ENCODE measurements at regions not wholly inside any gene's neighbourhood (a gene's known extent, or its start where the extent isn't known, plus 50 kb on each side); places are given as distances from the start of the nearest gene placed in this dataset.

DNA sequence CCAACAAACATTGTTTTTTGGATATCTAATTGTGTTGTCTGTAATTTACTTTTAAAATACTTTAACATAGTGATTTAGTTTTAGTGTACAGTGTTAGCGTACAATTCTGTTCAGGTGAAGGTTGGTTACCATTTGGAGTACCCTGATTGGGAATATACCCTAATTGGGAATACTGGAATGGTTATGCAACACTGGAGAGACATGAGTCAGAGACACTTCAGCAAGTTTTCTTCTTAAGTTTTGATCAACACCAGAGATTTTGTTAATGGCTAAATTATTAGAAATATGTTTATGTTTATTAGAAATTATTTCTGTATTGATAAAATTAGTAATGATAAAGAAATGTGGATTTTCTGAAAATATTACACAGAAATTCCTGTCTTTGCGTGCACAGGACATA lies 100.3 kb upstream of the NABP1 start:
- TF ChIP-seq, protein P1, sequence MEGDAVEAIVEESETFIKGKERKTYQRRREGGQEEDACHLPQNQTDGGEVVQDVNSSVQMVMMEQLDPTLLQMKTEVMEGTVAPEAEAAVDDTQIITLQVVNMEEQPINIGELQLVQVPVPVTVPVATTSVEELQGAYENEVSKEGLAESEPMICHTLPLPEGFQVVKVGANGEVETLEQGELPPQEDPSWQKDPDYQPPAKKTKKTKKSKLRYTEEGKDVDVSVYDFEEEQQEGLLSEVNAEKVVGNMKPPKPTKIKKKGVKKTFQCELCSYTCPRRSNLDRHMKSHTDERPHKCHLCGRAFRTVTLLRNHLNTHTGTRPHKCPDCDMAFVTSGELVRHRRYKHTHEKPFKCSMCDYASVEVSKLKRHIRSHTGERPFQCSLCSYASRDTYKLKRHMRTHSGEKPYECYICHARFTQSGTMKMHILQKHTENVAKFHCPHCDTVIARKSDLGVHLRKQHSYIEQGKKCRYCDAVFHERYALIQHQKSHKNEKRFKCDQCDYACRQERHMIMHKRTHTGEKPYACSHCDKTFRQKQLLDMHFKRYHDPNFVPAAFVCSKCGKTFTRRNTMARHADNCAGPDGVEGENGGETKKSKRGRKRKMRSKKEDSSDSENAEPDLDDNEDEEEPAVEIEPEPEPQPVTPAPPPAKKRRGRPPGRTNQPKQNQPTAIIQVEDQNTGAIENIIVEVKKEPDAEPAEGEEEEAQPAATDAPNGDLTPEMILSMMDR (IDR thresholded peaks at IDR 0.05; ENCODE audit: low read depth, low read length), result no peak
- no peak for TF ChIP-seq POLR2A (IDR thresholded peaks at IDR 0.05; ENCODE audit: extremely low read depth, insufficient read length)
- no peak for TF ChIP-seq MYC (IDR thresholded peaks at IDR 0.05; ENCODE audit: low read depth, low read length)
- TF ChIP-seq, protein P2, sequence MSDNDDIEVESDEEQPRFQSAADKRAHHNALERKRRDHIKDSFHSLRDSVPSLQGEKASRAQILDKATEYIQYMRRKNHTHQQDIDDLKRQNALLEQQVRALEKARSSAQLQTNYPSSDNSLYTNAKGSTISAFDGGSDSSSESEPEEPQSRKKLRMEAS (IDR thresholded peaks at IDR 0.05; ENCODE audit: low read depth, low read length), result no peak

Measured in NB4 (cell line).